GM23338 (cell line): ENCODE measurements at regions not wholly inside any gene's neighbourhood (a gene's known extent, or its start where the extent isn't known, plus 50 kb on each side); places are given as distances from the start of the nearest gene placed in this dataset.

Source experiments
- ATAC-seq: fragments of 200-7000 bp; cut with Tn5 transposase; 3 replicates; pipeline ENCODE4 v1.9.1; 2020
- DNase-seq: peaks from one replicate; pipeline ENCODE4 v3.0.0-alpha.2; 2015; ENCODE audit warnings: low spot score
- H2AFZ ChIP-seq: fragments of 200-600 bp; sonication (generic); 2 replicates; pipeline ENCODE4 v1.8.0; 2016; ENCODE audit warnings: antibody characterized with exemption, mild to moderate bottlenecking, moderate library complexity
- H3F3A ChIP-seq: fragments of 200-600 bp; sonication (generic); replicated peaks from 2 replicates; pipeline ENCODE4 v1.8.0; 2017; ENCODE audit warnings: antibody characterized with exemption, mixed run types, low read depth
- H3K27ac ChIP-seq: fragments of 200-600 bp; sonication (generic); 2 replicates; pipeline ENCODE4 v1.6.1; 2016; ENCODE audit warnings: low read depth
- H3K27me3 ChIP-seq: fragments of 200-600 bp; sonication (generic); 2 replicates; pipeline ENCODE4 v1.8.0; 2016; ENCODE audit warnings: mild to moderate bottlenecking, mixed run types, moderate library complexity; ENCODE audit not compliant: insufficient read depth
- H3K36me3 ChIP-seq: fragments of 200-600 bp; sonication (generic); 2 replicates; pipeline ENCODE4 v1.8.0; 2016; ENCODE audit warnings: mild to moderate bottlenecking; ENCODE audit not compliant: insufficient read depth
- H3K4me1 ChIP-seq: fragments of 200-600 bp; sonication (generic); 2 replicates; pipeline ENCODE4 v1.8.0; 2016; ENCODE audit warnings: mild to moderate bottlenecking, moderate library complexity; ENCODE audit not compliant: insufficient read depth
- H3K4me2 ChIP-seq: fragments of 200-600 bp; sonication (generic); 2 replicates; pipeline ENCODE4 v1.7.1; 2017; ENCODE audit warnings: mixed run types
- H3K4me3 ChIP-seq: fragments of 200-600 bp; sonication (generic); 2 replicates; pipeline ENCODE4 v1.6.1; 2016; ENCODE audit warnings: mixed run types
- H3K79me2 ChIP-seq: fragments of 200-600 bp; sonication (generic); replicated peaks from 2 replicates; pipeline ENCODE4 v1.8.0; 2017; ENCODE audit warnings: mild to moderate bottlenecking; ENCODE audit not compliant: insufficient read depth
- H3K9me2 ChIP-seq: fragments of 200-600 bp; sonication (generic); 2 replicates; pipeline ENCODE4 v1.8.0; 2017; ENCODE audit not compliant: insufficient read depth
- H4K20me1 ChIP-seq: fragments of 200-600 bp; sonication (generic); replicated peaks from 2 replicates; pipeline ENCODE4 v1.8.0; 2017; ENCODE audit warnings: mild to moderate bottlenecking; ENCODE audit not compliant: insufficient read depth
- H3K27ac Mint-ChIP-seq: 2 replicates; pipeline ENCODE4 v1.8.0; 2020; ENCODE audit warnings: inconsistent platforms, mild to moderate bottlenecking, moderate library complexity, mixed read lengths
- H3K27me3 Mint-ChIP-seq: 3 replicates; pipeline ENCODE4 v1.8.0; 2022; ENCODE audit warnings: low read depth, mild to moderate bottlenecking, moderate library complexity, mixed read lengths, inconsistent platforms; ENCODE audit not compliant: insufficient read depth, poor library complexity
- H3K36me3 Mint-ChIP-seq: 3 replicates; pipeline ENCODE4 v1.8.0; 2021; ENCODE audit warnings: low read depth, mild to moderate bottlenecking, inconsistent platforms, moderate library complexity, mixed read lengths
- H3K4me1 Mint-ChIP-seq: 3 replicates; pipeline ENCODE4 v1.8.0; 2020; ENCODE audit warnings: mild to moderate bottlenecking, inconsistent platforms, mixed read lengths
- H3K4me3 Mint-ChIP-seq: 3 replicates; pipeline ENCODE4 v1.8.0; 2021; ENCODE audit warnings: moderate library complexity, mild to moderate bottlenecking, inconsistent platforms, mixed read lengths
- H3K9me3 Mint-ChIP-seq: 3 replicates; pipeline ENCODE4 v1.8.0; 2020; ENCODE audit warnings: moderate library complexity, mild to moderate bottlenecking, inconsistent platforms, mixed read lengths
- EZH2 ChIP-seq: fragments of 200-600 bp; sonication (generic); IDR thresholded peaks from one replicate; pipeline ENCODE4 v1.8.0; 2017; ENCODE audit warnings: antibody characterized with exemption, mild to moderate bottlenecking, low read depth; ENCODE audit not compliant: unreplicated experiment
- EZH2phosphoT487 ChIP-seq: fragments of 200-600 bp; sonication (generic); IDR thresholded peaks from one replicate; pipeline ENCODE4 v1.8.1; 2018; ENCODE audit warnings: antibody characterized with exemption; ENCODE audit not compliant: unreplicated experiment
- NANOG ChIP-seq: IDR thresholded peaks from 2 replicates; pipeline ENCODE4 v1.6.1; 2016; ENCODE audit warnings: antibody characterized with exemption, borderline replicate concordance
- POLR2AphosphoS5 ChIP-seq: IDR thresholded peaks from 2 replicates; pipeline ENCODE4 v1.6.1; 2016; ENCODE audit warnings: antibody characterized with exemption, low read depth
- STAT1 ChIP-seq: IDR thresholded peaks from one replicate; pipeline ENCODE4 v1.6.1; 2016; ENCODE audit warnings: antibody characterized with exemption; ENCODE audit not compliant: unreplicated experiment
- TF ChIP-seq, protein P1 (sequence below): fragments of 250-450 bp; sonication (Bioruptor Pico); IDR thresholded peaks from 2 replicates; pipeline ENCODE4 v1.5.0; 2020; ENCODE audit warnings: mild to moderate bottlenecking, moderate library complexity
- TF ChIP-seq, protein P2 (sequence below), 2 experiments: fragments of 200-600 bp in 1 of 2; sonication (generic) in 1 of 2; conservative IDR thresholded peaks; 2 replicates each; pipeline versions ENCODE4 v1.5.1 to v1.6.1; 2016 to 2017; ENCODE audit warnings: antibody characterized with exemption in 2 of 2, low read depth in 2 of 2, mild to moderate bottlenecking in 2 of 2, moderate library complexity in 1 of 2
- TF ChIP-seq, protein P3 (sequence below): IDR thresholded peaks from one replicate; pipeline ENCODE4 v1.6.1; 2018; ENCODE audit warnings: antibody characterized with exemption; ENCODE audit not compliant: unreplicated experiment

DNA sequence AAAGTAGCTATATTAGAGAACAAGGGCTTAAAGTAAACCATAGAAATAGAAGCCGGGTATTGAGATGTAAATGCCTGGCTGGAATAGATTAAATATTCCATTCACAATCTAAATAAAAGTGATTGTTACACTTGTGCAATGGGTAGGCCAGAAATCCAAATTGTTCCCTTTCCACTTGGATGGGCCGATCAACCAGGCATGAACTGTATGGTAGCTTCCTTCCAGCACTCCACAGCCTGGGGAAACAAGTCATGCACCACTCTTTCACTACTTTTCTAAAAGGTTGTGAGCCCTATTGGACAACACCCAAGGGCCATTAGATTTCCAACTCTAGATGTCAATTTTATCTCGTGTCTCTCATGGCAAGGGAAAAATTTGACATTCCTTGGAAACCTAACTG, 407.3 kb upstream of the HSFY2 start:
- Histone ChIP-seq H3K36me3 (no peaks in the 10 kb centered on the region), H2AFZ (no peak overlapping the region), H3K9me2 (no peaks in the 10 kb centered on the region), H3K4me3 (no peak overlapping the region), H3F3A (no peaks in the 10 kb centered on the region), H4K20me1 (no peaks in the 10 kb centered on the region), H3K27me3 (no peaks in the 10 kb centered on the region), H3K79me2 (no peaks in the 10 kb centered on the region), H3K4me1 (no peaks in the 10 kb centered on the region), H3K27ac (no peak overlapping the region), H3K4me2 (no peak overlapping the region)
- Mint-ChIP-seq H3K36me3 (peaks cover 7% of the 10 kb centered on the region; the same call in 2 of the 3 replicates), H3K9me3 (peaks cover 16% of the 10 kb centered on the region), H3K27ac (no peak overlapping the region), H3K4me1 (no peaks in the 10 kb centered on the region), H3K27me3 (no peaks in the 10 kb centered on the region), H3K4me3 (no peak overlapping the region)
- DNase-seq, result no peak
- TF ChIP-seq STAT1 (no peak), POLR2AphosphoS5 (no peak), EZH2 (no peak), NANOG (no peak), EZH2phosphoT487 (no peak)
- TF ChIP-seq, protein P1, sequence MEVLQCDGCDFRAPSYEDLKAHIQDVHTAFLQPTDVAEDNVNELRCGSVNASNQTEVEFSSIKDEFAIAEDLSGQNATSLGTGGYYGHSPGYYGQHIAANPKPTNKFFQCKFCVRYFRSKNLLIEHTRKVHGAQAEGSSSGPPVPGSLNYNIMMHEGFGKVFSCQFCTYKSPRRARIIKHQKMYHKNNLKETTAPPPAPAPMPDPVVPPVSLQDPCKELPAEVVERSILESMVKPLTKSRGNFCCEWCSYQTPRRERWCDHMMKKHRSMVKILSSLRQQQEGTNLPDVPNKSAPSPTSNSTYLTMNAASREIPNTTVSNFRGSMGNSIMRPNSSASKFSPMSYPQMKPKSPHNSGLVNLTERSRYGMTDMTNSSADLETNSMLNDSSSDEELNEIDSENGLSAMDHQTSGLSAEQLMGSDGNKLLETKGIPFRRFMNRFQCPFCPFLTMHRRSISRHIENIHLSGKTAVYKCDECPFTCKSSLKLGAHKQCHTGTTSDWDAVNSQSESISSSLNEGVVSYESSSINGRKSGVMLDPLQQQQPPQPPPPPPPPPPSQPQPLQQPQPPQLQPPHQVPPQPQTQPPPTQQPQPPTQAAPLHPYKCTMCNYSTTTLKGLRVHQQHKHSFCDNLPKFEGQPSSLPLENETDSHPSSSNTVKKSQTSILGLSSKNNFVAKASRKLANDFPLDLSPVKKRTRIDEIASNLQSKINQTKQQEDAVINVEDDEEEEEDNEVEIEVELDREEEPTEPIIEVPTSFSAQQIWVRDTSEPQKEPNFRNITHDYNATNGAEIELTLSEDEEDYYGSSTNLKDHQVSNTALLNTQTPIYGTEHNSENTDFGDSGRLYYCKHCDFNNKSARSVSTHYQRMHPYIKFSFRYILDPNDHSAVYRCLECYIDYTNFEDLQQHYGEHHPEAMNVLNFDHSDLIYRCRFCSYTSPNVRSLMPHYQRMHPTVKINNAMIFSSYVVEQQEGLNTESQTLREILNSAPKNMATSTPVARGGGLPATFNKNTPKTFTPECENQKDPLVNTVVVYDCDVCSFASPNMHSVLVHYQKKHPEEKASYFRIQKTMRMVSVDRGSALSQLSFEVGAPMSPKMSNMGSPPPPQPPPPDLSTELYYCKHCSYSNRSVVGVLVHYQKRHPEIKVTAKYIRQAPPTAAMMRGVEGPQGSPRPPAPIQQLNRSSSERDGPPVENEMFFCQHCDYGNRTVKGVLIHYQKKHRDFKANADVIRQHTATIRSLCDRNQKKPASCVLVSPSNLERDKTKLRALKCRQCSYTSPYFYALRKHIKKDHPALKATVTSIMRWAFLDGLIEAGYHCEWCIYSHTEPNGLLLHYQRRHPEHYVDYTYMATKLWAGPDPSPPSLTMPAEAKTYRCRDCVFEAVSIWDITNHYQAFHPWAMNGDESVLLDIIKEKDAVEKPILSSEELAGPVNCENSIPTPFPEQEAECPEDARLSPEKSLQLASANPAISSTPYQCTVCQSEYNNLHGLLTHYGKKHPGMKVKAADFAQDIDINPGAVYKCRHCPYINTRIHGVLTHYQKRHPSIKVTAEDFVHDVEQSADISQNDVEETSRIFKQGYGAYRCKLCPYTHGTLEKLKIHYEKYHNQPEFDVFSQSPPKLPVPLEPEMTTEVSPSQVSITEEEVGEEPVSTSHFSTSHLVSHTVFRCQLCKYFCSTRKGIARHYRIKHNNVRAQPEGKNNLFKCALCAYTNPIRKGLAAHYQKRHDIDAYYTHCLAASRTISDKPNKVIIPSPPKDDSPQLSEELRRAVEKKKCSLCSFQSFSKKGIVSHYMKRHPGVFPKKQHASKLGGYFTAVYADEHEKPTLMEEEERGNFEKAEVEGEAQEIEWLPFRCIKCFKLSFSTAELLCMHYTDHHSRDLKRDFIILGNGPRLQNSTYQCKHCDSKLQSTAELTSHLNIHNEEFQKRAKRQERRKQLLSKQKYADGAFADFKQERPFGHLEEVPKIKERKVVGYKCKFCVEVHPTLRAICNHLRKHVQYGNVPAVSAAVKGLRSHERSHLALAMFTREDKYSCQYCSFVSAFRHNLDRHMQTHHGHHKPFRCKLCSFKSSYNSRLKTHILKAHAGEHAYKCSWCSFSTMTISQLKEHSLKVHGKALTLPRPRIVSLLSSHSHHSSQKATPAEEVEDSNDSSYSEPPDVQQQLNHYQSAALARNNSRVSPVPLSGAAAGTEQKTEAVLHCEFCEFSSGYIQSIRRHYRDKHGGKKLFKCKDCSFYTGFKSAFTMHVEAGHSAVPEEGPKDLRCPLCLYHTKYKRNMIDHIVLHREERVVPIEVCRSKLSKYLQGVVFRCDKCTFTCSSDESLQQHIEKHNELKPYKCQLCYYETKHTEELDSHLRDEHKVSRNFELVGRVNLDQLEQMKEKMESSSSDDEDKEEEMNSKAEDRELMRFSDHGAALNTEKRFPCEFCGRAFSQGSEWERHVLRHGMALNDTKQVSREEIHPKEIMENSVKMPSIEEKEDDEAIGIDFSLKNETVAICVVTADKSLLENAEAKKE, result no peak
- TF ChIP-seq, protein P2, sequence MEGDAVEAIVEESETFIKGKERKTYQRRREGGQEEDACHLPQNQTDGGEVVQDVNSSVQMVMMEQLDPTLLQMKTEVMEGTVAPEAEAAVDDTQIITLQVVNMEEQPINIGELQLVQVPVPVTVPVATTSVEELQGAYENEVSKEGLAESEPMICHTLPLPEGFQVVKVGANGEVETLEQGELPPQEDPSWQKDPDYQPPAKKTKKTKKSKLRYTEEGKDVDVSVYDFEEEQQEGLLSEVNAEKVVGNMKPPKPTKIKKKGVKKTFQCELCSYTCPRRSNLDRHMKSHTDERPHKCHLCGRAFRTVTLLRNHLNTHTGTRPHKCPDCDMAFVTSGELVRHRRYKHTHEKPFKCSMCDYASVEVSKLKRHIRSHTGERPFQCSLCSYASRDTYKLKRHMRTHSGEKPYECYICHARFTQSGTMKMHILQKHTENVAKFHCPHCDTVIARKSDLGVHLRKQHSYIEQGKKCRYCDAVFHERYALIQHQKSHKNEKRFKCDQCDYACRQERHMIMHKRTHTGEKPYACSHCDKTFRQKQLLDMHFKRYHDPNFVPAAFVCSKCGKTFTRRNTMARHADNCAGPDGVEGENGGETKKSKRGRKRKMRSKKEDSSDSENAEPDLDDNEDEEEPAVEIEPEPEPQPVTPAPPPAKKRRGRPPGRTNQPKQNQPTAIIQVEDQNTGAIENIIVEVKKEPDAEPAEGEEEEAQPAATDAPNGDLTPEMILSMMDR (conservative IDR thresholded peaks at IDR 0.05; ENCODE audit: low read depth in 2 of 2), result no peak
- TF ChIP-seq, protein P3, sequence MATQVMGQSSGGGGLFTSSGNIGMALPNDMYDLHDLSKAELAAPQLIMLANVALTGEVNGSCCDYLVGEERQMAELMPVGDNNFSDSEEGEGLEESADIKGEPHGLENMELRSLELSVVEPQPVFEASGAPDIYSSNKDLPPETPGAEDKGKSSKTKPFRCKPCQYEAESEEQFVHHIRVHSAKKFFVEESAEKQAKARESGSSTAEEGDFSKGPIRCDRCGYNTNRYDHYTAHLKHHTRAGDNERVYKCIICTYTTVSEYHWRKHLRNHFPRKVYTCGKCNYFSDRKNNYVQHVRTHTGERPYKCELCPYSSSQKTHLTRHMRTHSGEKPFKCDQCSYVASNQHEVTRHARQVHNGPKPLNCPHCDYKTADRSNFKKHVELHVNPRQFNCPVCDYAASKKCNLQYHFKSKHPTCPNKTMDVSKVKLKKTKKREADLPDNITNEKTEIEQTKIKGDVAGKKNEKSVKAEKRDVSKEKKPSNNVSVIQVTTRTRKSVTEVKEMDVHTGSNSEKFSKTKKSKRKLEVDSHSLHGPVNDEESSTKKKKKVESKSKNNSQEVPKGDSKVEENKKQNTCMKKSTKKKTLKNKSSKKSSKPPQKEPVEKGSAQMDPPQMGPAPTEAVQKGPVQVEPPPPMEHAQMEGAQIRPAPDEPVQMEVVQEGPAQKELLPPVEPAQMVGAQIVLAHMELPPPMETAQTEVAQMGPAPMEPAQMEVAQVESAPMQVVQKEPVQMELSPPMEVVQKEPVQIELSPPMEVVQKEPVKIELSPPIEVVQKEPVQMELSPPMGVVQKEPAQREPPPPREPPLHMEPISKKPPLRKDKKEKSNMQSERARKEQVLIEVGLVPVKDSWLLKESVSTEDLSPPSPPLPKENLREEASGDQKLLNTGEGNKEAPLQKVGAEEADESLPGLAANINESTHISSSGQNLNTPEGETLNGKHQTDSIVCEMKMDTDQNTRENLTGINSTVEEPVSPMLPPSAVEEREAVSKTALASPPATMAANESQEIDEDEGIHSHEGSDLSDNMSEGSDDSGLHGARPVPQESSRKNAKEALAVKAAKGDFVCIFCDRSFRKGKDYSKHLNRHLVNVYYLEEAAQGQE, result no peak
- no peak for ATAC-seq
